GM23338 (cell line): ENCODE measurements at regions not wholly inside any gene's neighbourhood (a gene's known extent, or its start where the extent isn't known, plus 50 kb on each side); places are given as distances from the start of the nearest gene placed in this dataset.

ENCODE experiments used
- ATAC-seq: fragments of 200-7000 bp; cut with Tn5 transposase; 3 replicates; pipeline ENCODE4 v1.9.1; 2020
- DNase-seq: peaks from one replicate; pipeline ENCODE4 v3.0.0-alpha.2; 2015; ENCODE audit warnings: low spot score
- H2AFZ ChIP-seq: fragments of 200-600 bp; sonication (generic); 2 replicates; pipeline ENCODE4 v1.8.0; 2016; ENCODE audit warnings: antibody characterized with exemption, mild to moderate bottlenecking, moderate library complexity
- H3F3A ChIP-seq: fragments of 200-600 bp; sonication (generic); replicated peaks from 2 replicates; pipeline ENCODE4 v1.8.0; 2017; ENCODE audit warnings: antibody characterized with exemption, mixed run types, low read depth
- H3K27ac ChIP-seq: fragments of 200-600 bp; sonication (generic); 2 replicates; pipeline ENCODE4 v1.6.1; 2016; ENCODE audit warnings: low read depth
- H3K27me3 ChIP-seq: fragments of 200-600 bp; sonication (generic); 2 replicates; pipeline ENCODE4 v1.8.0; 2016; ENCODE audit warnings: mild to moderate bottlenecking, mixed run types, moderate library complexity; ENCODE audit not compliant: insufficient read depth
- H3K36me3 ChIP-seq: fragments of 200-600 bp; sonication (generic); 2 replicates; pipeline ENCODE4 v1.8.0; 2016; ENCODE audit warnings: mild to moderate bottlenecking; ENCODE audit not compliant: insufficient read depth
- H3K4me1 ChIP-seq: fragments of 200-600 bp; sonication (generic); 2 replicates; pipeline ENCODE4 v1.8.0; 2016; ENCODE audit warnings: mild to moderate bottlenecking, moderate library complexity; ENCODE audit not compliant: insufficient read depth
- H3K4me2 ChIP-seq: fragments of 200-600 bp; sonication (generic); 2 replicates; pipeline ENCODE4 v1.7.1; 2017; ENCODE audit warnings: mixed run types
- H3K4me3 ChIP-seq: fragments of 200-600 bp; sonication (generic); 2 replicates; pipeline ENCODE4 v1.6.1; 2016; ENCODE audit warnings: mixed run types
- H3K79me2 ChIP-seq: fragments of 200-600 bp; sonication (generic); replicated peaks from 2 replicates; pipeline ENCODE4 v1.8.0; 2017; ENCODE audit warnings: mild to moderate bottlenecking; ENCODE audit not compliant: insufficient read depth
- H3K9me2 ChIP-seq: fragments of 200-600 bp; sonication (generic); 2 replicates; pipeline ENCODE4 v1.8.0; 2017; ENCODE audit not compliant: insufficient read depth
- H4K20me1 ChIP-seq: fragments of 200-600 bp; sonication (generic); replicated peaks from 2 replicates; pipeline ENCODE4 v1.8.0; 2017; ENCODE audit warnings: mild to moderate bottlenecking; ENCODE audit not compliant: insufficient read depth
- H3K27ac Mint-ChIP-seq: 2 replicates; pipeline ENCODE4 v1.8.0; 2020; ENCODE audit warnings: inconsistent platforms, mild to moderate bottlenecking, moderate library complexity, mixed read lengths
- H3K27me3 Mint-ChIP-seq: 3 replicates; pipeline ENCODE4 v1.8.0; 2022; ENCODE audit warnings: low read depth, mild to moderate bottlenecking, moderate library complexity, mixed read lengths, inconsistent platforms; ENCODE audit not compliant: insufficient read depth, poor library complexity
- H3K36me3 Mint-ChIP-seq: 3 replicates; pipeline ENCODE4 v1.8.0; 2021; ENCODE audit warnings: low read depth, mild to moderate bottlenecking, inconsistent platforms, moderate library complexity, mixed read lengths
- H3K4me1 Mint-ChIP-seq: 3 replicates; pipeline ENCODE4 v1.8.0; 2020; ENCODE audit warnings: mild to moderate bottlenecking, inconsistent platforms, mixed read lengths
- H3K4me3 Mint-ChIP-seq: 3 replicates; pipeline ENCODE4 v1.8.0; 2021; ENCODE audit warnings: moderate library complexity, mild to moderate bottlenecking, inconsistent platforms, mixed read lengths
- H3K9me3 Mint-ChIP-seq: 3 replicates; pipeline ENCODE4 v1.8.0; 2020; ENCODE audit warnings: moderate library complexity, mild to moderate bottlenecking, inconsistent platforms, mixed read lengths
- CREB1 ChIP-seq: fragments of 250-450 bp; sonication (Bioruptor Pico); IDR thresholded peaks from 2 replicates; pipeline ENCODE4 v1.5.0; 2020; ENCODE audit warnings: low read depth, mild to moderate bottlenecking, moderate library complexity
- CTCF ChIP-seq, 2 experiments: fragments of 200-600 bp in 1 of 2; sonication (generic) in 1 of 2; conservative IDR thresholded peaks; 2 replicates each; pipeline versions ENCODE4 v1.5.1 to v1.6.1; 2016 to 2017; ENCODE audit warnings: antibody characterized with exemption in 2 of 2, low read depth in 2 of 2, mild to moderate bottlenecking in 2 of 2, moderate library complexity in 1 of 2
- ETS1 ChIP-seq: IDR thresholded peaks from 2 replicates; pipeline ENCODE4 v1.6.1; 2016; ENCODE audit warnings: antibody characterized with exemption
- EZH2 ChIP-seq: fragments of 200-600 bp; sonication (generic); IDR thresholded peaks from one replicate; pipeline ENCODE4 v1.8.0; 2017; ENCODE audit warnings: antibody characterized with exemption, mild to moderate bottlenecking, low read depth; ENCODE audit not compliant: unreplicated experiment
- EZH2phosphoT487 ChIP-seq: fragments of 200-600 bp; sonication (generic); IDR thresholded peaks from one replicate; pipeline ENCODE4 v1.8.1; 2018; ENCODE audit warnings: antibody characterized with exemption; ENCODE audit not compliant: unreplicated experiment
- JUNB ChIP-seq: IDR thresholded peaks from one replicate; pipeline ENCODE4 v1.6.1; 2016; ENCODE audit warnings: antibody characterized with exemption; ENCODE audit not compliant: unreplicated experiment
- NANOG ChIP-seq: IDR thresholded peaks from 2 replicates; pipeline ENCODE4 v1.6.1; 2016; ENCODE audit warnings: antibody characterized with exemption, borderline replicate concordance
- POLR2AphosphoS5 ChIP-seq: IDR thresholded peaks from 2 replicates; pipeline ENCODE4 v1.6.1; 2016; ENCODE audit warnings: antibody characterized with exemption, low read depth
- REST ChIP-seq: IDR thresholded peaks from one replicate; pipeline ENCODE4 v1.6.1; 2018; ENCODE audit warnings: antibody characterized with exemption; ENCODE audit not compliant: unreplicated experiment
- STAT1 ChIP-seq: IDR thresholded peaks from one replicate; pipeline ENCODE4 v1.6.1; 2016; ENCODE audit warnings: antibody characterized with exemption; ENCODE audit not compliant: unreplicated experiment
- ZNF114 ChIP-seq: fragments of 250-450 bp; sonication (Bioruptor Pico); IDR thresholded peaks from 2 replicates; pipeline ENCODE4 v1.5.0; 2020; ENCODE audit warnings: mild to moderate bottlenecking, moderate library complexity
- ZNF331 ChIP-seq: fragments of 250-450 bp; sonication (Bioruptor Pico); IDR thresholded peaks from 2 replicates; pipeline ENCODE4 v1.5.0; 2020; ENCODE audit warnings: low read depth, mild to moderate bottlenecking, moderate library complexity
- ZNF462 ChIP-seq: fragments of 250-450 bp; sonication (Bioruptor Pico); IDR thresholded peaks from 2 replicates; pipeline ENCODE4 v1.5.0; 2020; ENCODE audit warnings: mild to moderate bottlenecking, moderate library complexity

- ATAC-seq (no peak), DNase-seq (no peak)
- Mint-ChIP-seq H3K27me3 (peaks cover 13% of the 10 kb centered on the region), H3K9me3 (peaks cover 4% of the 10 kb centered on the region; the same call in 2 of the 3 replicates), H3K27ac (no peak overlapping the region), H3K4me3 (no peak overlapping the region), H3K36me3 (peaks cover 4% of the 10 kb centered on the region), H3K4me1 (peaks cover 28% of the 10 kb centered on the region)
- Histone ChIP-seq H3K27me3 (peaks cover 23% of the 10 kb centered on the region), H3K27ac (no peak overlapping the region), H3K36me3 (no peaks in the 10 kb centered on the region), H3K9me2 (no peaks in the 10 kb centered on the region), H3K4me2 (no peak overlapping the region), H3K4me1 (peaks cover 18% of the 10 kb centered on the region; the same call in 1 of the 2 replicates), H4K20me1 (no peaks in the 10 kb centered on the region), H3K4me3 (no peak overlapping the region), H2AFZ (no peak overlapping the region), H3F3A (0 out of 2 replicates have a peak, but pooled peaks cover 3% of the 10 kb centered on the region), H3K79me2 (no peaks in the 10 kb centered on the region)
- TF ChIP-seq REST (no peak), EZH2 (no peak), ZNF462 (CRISPR knock-in tag) (no peak), CREB1 (CRISPR knock-in tag) (no peak), POLR2AphosphoS5 (no peak), NANOG (no peak), ETS1 (no peak), JUNB (no peak), CTCF (conservative IDR thresholded peaks at IDR 0.05; ENCODE audit: low read depth in 2 of 2) (no peak), STAT1 (no peak), ZNF331 (CRISPR knock-in tag) (no peak), EZH2phosphoT487 (no peak), ZNF114 (CRISPR knock-in tag) (no peak)
These were observed 53.4 kb upstream of the LHX5 start for GRCh38 chr12:113525066-113525465.
